MM.1S (cell line): ENCODE measurements at regions not wholly inside any gene's neighbourhood (a gene's known extent, or its start where the extent isn't known, plus 50 kb on each side); places are given as distances from the start of the nearest gene placed in this dataset.

Source experiments
- DNase-seq: peaks from one replicate; pipeline ENCODE4 v3.0.0-alpha.2; 2015
- H2AFZ ChIP-seq: fragments of 300-600 bp; sonication (generic); 2 replicates; pipeline ENCODE4 v1.6.0; 2016; ENCODE audit warnings: antibody characterized with exemption, low read length
- H3F3A ChIP-seq: fragments of 300-600 bp; sonication (generic); 2 replicates; pipeline ENCODE4 v1.6.1; 2016; ENCODE audit warnings: mild to moderate bottlenecking, antibody characterized with exemption, low read length, moderate library complexity, mixed read lengths; ENCODE audit not compliant: insufficient read depth
- H3K27ac ChIP-seq: fragments of 300-600 bp; sonication (generic); 2 replicates; pipeline ENCODE4 v1.5.1; 2016; ENCODE audit warnings: mild to moderate bottlenecking, low read length
- H3K27me3 ChIP-seq: fragments of 300-600 bp; sonication (generic); replicated peaks from 2 replicates; pipeline ENCODE4 v1.6.0; 2016; ENCODE audit warnings: low read length; ENCODE audit not compliant: insufficient read depth
- H3K36me3 ChIP-seq: fragments of 300-600 bp; sonication (generic); replicated peaks from 2 replicates; pipeline ENCODE4 v1.6.1; 2016; ENCODE audit warnings: mild to moderate bottlenecking, low read length, mixed read lengths; ENCODE audit not compliant: insufficient read depth
- H3K4me1 ChIP-seq: fragments of 300-600 bp; sonication (generic); 2 replicates; pipeline ENCODE4 v1.6.1; 2016; ENCODE audit warnings: low read length, mixed read lengths
- H3K4me2 ChIP-seq: fragments of 300-600 bp; sonication (generic); 2 replicates; pipeline ENCODE4 v1.6.0; 2016; ENCODE audit warnings: low read depth, low read length
- H3K4me3 ChIP-seq: fragments of 300-600 bp; sonication (generic); 2 replicates; pipeline ENCODE4 v1.5.1; 2016; ENCODE audit warnings: low read length, mixed read lengths
- H3K79me2 ChIP-seq: fragments of 300-600 bp; sonication (generic); 2 replicates; pipeline ENCODE4 v1.6.1; 2016; ENCODE audit warnings: mixed run types, low read length, mixed read lengths
- H3K9ac ChIP-seq: fragments of 300-600 bp; sonication (generic); 2 replicates; pipeline ENCODE4 v1.6.1; 2016; ENCODE audit warnings: low read length, mixed read lengths
- H3K9me2 ChIP-seq: fragments of 300-600 bp; sonication (generic); replicated peaks from 2 replicates; pipeline ENCODE4 v1.6.1; 2016; ENCODE audit warnings: mild to moderate bottlenecking, low read length, mixed read lengths; ENCODE audit not compliant: insufficient read depth
- H3K9me3 ChIP-seq: fragments of 300-600 bp; sonication (generic); replicated peaks from 2 replicates; pipeline ENCODE4 v1.6.1; 2016; ENCODE audit warnings: mild to moderate bottlenecking, low read length, mixed read lengths; ENCODE audit not compliant: insufficient read depth
- H4K20me1 ChIP-seq: fragments of 300-600 bp; sonication (generic); 2 replicates; pipeline ENCODE4 v1.6.1; 2016; ENCODE audit warnings: mild to moderate bottlenecking, low read length, moderate library complexity, mixed read lengths; ENCODE audit not compliant: insufficient read depth
- CTCF ChIP-seq: fragments of 300-600 bp; sonication (generic); IDR thresholded peaks from 2 replicates; pipeline ENCODE4 v1.5.1; 2016; ENCODE audit warnings: antibody characterized with exemption, low read length, mixed read lengths
- EZH2 ChIP-seq: fragments of 300-600 bp; sonication (generic); optimal IDR thresholded peaks from 2 replicates; pipeline ENCODE3; 2017; ENCODE audit warnings: low read depth, mild to moderate bottlenecking, antibody characterized with exemption, low read length, mixed read lengths
- EZH2phosphoT487 ChIP-seq: fragments of 300-600 bp; sonication (generic); IDR thresholded peaks from 2 replicates; pipeline ENCODE4 v1.6.1; 2018; ENCODE audit warnings: antibody characterized with exemption, low read length

- TF ChIP-seq EZH2phosphoT487 (no peak), EZH2 (no peak), CTCF (no peak)
- Histone ChIP-seq H4K20me1 (no peaks in the 10 kb centered on the region), H3K4me2 (no peak overlapping the region), H3K4me3 (no peak overlapping the region), H3K27ac (no peak overlapping the region), H3F3A (no peaks in the 10 kb centered on the region), H3K9ac (no peak overlapping the region), H3K9me2 (no peaks in the 10 kb centered on the region), H3K36me3 (no peaks in the 10 kb centered on the region), H3K79me2 (no peaks in the 10 kb centered on the region), H3K9me3 (no peaks in the 10 kb centered on the region), H3K27me3 (no peaks in the 10 kb centered on the region), H3K4me1 (no peaks in the 10 kb centered on the region), H2AFZ (no peak overlapping the region)
- no peak for DNase-seq
Measured at GRCh38 chr2:10188211-10188610, 65.7 kb downstream of the RRM2 start.

GRCh38 chr2:10188729-10189305, 66.3 kb downstream of the RRM2 start:
- H3K4me2 ChIP-seq, result no peak overlapping the region
- H3K9ac ChIP-seq, result no peak overlapping the region
- no peaks in the 10 kb centered on the region for H3K4me1 ChIP-seq
- no peak for DNase-seq
- no peaks in the 10 kb centered on the region for H3K79me2 ChIP-seq
- no peaks in the 10 kb centered on the region for H3K36me3 ChIP-seq
- H3K4me3 ChIP-seq, result no peak overlapping the region
- no peak for TF ChIP-seq CTCF
- no peak for TF ChIP-seq EZH2
- no peak for TF ChIP-seq EZH2phosphoT487
- no peak overlapping the region for H2AFZ ChIP-seq
- no peaks in the 10 kb centered on the region for H3K27me3 ChIP-seq
- H4K20me1 ChIP-seq, result no peaks in the 10 kb centered on the region
- no peak overlapping the region for H3K27ac ChIP-seq
- H3F3A ChIP-seq, result no peaks in the 10 kb centered on the region
- no peaks in the 10 kb centered on the region for H3K9me3 ChIP-seq
- H3K9me2 ChIP-seq, result no peaks in the 10 kb centered on the region

- no peak overlapping the region for H2AFZ ChIP-seq
- H3K36me3 ChIP-seq, result no peaks in the 10 kb centered on the region
- no peak overlapping the region for H3K9ac ChIP-seq
- H3K27ac ChIP-seq, result no peak overlapping the region
- H3K4me1 ChIP-seq, result no peaks in the 10 kb centered on the region
- H3K9me2 ChIP-seq, result no peaks in the 10 kb centered on the region
- no peak for DNase-seq
- H3K9me3 ChIP-seq, result no peaks in the 10 kb centered on the region
- H3K79me2 ChIP-seq, result no peaks in the 10 kb centered on the region
- H4K20me1 ChIP-seq, result no peaks in the 10 kb centered on the region
- no peak overlapping the region for H3K4me2 ChIP-seq
- no peak overlapping the region for H3K4me3 ChIP-seq
- H3K27me3 ChIP-seq, result no peaks in the 10 kb centered on the region
- no peaks in the 10 kb centered on the region for H3F3A ChIP-seq
- TF ChIP-seq CTCF (no peak), EZH2 (no peak), EZH2phosphoT487 (no peak)
Measured at GRCh38 chr2:10190255-10190654, 67.7 kb downstream of the RRM2 start.
